ENCODE measurements at regions not wholly inside any gene's neighbourhood (a gene's known extent, or its start where the extent isn't known, plus 50 kb on each side); places are given as distances from the start of the nearest gene placed in this dataset.
A peak's percentile ranks its signal among the peaks of the same experiment; 100 is the strongest.
"Not testable (repeated sequence)": the region's sequence is repeated elsewhere in the genome, so short reads cannot be mapped to it uniquely, and the experiment has no call there.

- TF ChIP-seq CTCF (IDR thresholded peaks at IDR 0.05; ENCODE audit: control insufficient read depth, insufficient read depth, low read depth, low read length, missing control alignments) = no peak
- no peak overlapping the region for H3K4me3 ChIP-seq (ENCODE audit: control insufficient read depth, low read depth, low read length)
- DNase-seq (ENCODE audit: low read depth) = no peak
These were observed 66.6 kb upstream of the C1QTNF9B start for GRCh38 chr13:23963947-23964346.

- no peak overlapping the region for H3K4me3 ChIP-seq (ENCODE audit: control insufficient read depth, low read depth, low read length)
- TF ChIP-seq CTCF (IDR thresholded peaks at IDR 0.05; ENCODE audit: control insufficient read depth, insufficient read depth, low read depth, low read length, missing control alignments) = no peak
- no peak for DNase-seq (ENCODE audit: low read depth)
These were observed 68.0 kb upstream of the C1QTNF9B start for GRCh38 chr13:23965346-23965745.

GRCh38 chr13:23966221-23966690 is 69.0 kb upstream of the C1QTNF9B start:
- DNase-seq (ENCODE audit: low read depth) = no peak
- TF ChIP-seq CTCF (IDR thresholded peaks at IDR 0.05; ENCODE audit: control insufficient read depth, insufficient read depth, low read depth, low read length, missing control alignments) = no peak
- H3K4me3 ChIP-seq (ENCODE audit: control insufficient read depth, low read depth, low read length) = no peak overlapping the region

- no peak overlapping the region for H3K4me3 ChIP-seq (ENCODE audit: control insufficient read depth, low read depth, low read length)
- no peak for TF ChIP-seq CTCF (IDR thresholded peaks at IDR 0.05; ENCODE audit: control insufficient read depth, insufficient read depth, low read depth, low read length, missing control alignments)
- no peak for DNase-seq (ENCODE audit: low read depth)
These were observed 69.7 kb upstream of the C1QTNF9B start for GRCh38 chr13:23966691-23967615.

- not testable (repeated sequence) for H3K4me3 ChIP-seq (ENCODE audit: control insufficient read depth, low read depth, low read length); DNase-seq (ENCODE audit: low read depth)
These were observed 70.5 kb upstream of the C1QTNF9B start for GRCh38 chr13:23967792-23968191.

- TF ChIP-seq CTCF (IDR thresholded peaks at IDR 0.05; ENCODE audit: control insufficient read depth, insufficient read depth, low read depth, low read length, missing control alignments) = no peak
- no peak for DNase-seq (ENCODE audit: low read depth)
- no peak overlapping the region for H3K4me3 ChIP-seq (ENCODE audit: control insufficient read depth, low read depth, low read length)
These were observed 72.3 kb upstream of the C1QTNF9B start for GRCh38 chr13:23969647-23970046.

GRCh38 chr13:23979361-23980159 is 82.3 kb upstream of the C1QTNF9B start:
- no peak for TF ChIP-seq CTCF (IDR thresholded peaks at IDR 0.05; ENCODE audit: control insufficient read depth, insufficient read depth, low read depth, low read length, missing control alignments)
- peak overlapping the region; percentile 79 for H3K4me3 ChIP-seq (ENCODE audit: control insufficient read depth, low read depth, low read length)
- DNase-seq (ENCODE audit: low read depth) = no peak

Measured in AG09309 (cell line).